HL-60 (cell line): ENCODE measurements at regions not wholly inside any gene's neighbourhood (a gene's known extent, or its start where the extent isn't known, plus 50 kb on each side); places are given as distances from the start of the nearest gene placed in this dataset.

ENCODE experiments used
- DNase-seq, 2 experiments: peaks; one replicate each; pipeline ENCODE4 v3.0.0-alpha.2; 2010 to 2020; ENCODE audit warnings: low read depth in 1 of 2, low spot score in 1 of 2
- H3K27ac ChIP-seq: fragments of 250-450 bp; sonication (Bioruptor Pico); replicated peaks from 2 replicates; pipeline ENCODE4 v1.5.1; 2020; ENCODE audit warnings: mild to moderate bottlenecking, moderate library complexity
- H3K27me3 ChIP-seq: fragments of 250-450 bp; sonication (Bioruptor Pico); 2 replicates; pipeline ENCODE4 v1.5.1; 2021; ENCODE audit warnings: mild to moderate bottlenecking, moderate library complexity; ENCODE audit not compliant: insufficient read depth, poor library complexity, severe bottlenecking
- H3K4me3 ChIP-seq: replicated peaks from 2 replicates; pipeline ENCODE4 v1.5.1; 2011; ENCODE audit warnings: mild to moderate bottlenecking, control low read depth, low read length; ENCODE audit not compliant: insufficient read depth
- GABPA ChIP-seq: IDR thresholded peaks from 2 replicates; pipeline ENCODE4 v1.6.1; 2012; ENCODE audit warnings: low read depth
- POLR2AphosphoS5 ChIP-seq: IDR thresholded peaks from 2 replicates; pipeline ENCODE4 v1.6.1; 2012; ENCODE audit warnings: low read depth
- SPI1 ChIP-seq: IDR thresholded peaks from 2 replicates; pipeline ENCODE4 v1.6.1; 2012; ENCODE audit warnings: low read depth, mild to moderate bottlenecking, borderline replicate concordance
- TF ChIP-seq, protein P1 (sequence below): IDR thresholded peaks from one replicate; pipeline ENCODE4 v1.5.1; 2011; ENCODE audit warnings: low read length, control low read depth, inconsistent platforms; ENCODE audit not compliant: insufficient read depth
- TF ChIP-seq, protein P2 (sequence below): IDR thresholded peaks from 2 replicates; pipeline ENCODE4 v1.6.1; 2012; ENCODE audit warnings: low read depth; ENCODE audit not compliant: insufficient replicate concordance

DNA sequence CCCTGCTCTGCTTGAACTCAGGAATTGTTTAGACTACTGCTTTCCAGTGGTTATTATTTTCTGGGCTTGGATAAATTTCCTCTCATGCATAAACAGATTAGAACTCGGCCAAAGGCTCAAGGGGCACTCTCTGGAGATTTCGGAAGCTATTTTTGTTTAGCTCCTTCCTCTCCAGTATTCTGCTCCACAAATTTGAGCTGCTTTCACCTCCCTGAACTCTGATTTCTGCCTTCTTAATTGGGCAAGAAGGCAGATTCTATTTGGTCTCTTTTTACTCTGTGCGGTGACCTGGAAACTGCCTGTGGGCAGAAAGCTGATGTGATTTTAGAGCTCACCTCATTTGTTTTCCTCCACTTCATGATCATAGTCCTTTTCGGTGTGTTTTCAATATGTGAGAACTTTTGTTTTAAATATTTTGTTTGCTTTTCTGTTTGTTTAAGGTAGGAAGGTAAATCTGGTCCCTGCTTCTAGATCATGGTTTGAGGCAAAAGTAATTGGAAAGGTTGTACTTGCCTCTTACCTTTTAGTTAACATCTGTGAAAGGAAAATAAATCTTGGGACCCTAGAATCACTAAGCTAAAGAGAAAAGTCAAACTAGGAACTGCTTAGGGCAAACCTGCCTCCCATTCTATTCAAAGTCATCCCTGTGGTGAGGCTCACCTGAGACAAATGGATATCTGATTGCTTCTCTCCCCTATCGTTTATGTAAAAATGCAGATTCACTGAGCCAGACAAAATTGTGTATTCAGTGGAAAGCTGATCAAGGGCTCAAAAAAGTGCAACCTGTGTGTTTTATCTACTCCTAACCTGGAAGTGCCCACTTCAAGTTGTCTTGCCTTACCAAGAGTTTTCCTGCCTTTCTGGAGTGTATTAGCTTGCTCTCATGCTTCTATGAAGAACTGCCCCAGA is 714.7 kb upstream of the PCDH20 start:
- Histone ChIP-seq H3K27ac (no peak overlapping the region), H3K4me3 (no peak overlapping the region), H3K27me3 (no peaks in the 10 kb centered on the region)
- TF ChIP-seq, protein P1, sequence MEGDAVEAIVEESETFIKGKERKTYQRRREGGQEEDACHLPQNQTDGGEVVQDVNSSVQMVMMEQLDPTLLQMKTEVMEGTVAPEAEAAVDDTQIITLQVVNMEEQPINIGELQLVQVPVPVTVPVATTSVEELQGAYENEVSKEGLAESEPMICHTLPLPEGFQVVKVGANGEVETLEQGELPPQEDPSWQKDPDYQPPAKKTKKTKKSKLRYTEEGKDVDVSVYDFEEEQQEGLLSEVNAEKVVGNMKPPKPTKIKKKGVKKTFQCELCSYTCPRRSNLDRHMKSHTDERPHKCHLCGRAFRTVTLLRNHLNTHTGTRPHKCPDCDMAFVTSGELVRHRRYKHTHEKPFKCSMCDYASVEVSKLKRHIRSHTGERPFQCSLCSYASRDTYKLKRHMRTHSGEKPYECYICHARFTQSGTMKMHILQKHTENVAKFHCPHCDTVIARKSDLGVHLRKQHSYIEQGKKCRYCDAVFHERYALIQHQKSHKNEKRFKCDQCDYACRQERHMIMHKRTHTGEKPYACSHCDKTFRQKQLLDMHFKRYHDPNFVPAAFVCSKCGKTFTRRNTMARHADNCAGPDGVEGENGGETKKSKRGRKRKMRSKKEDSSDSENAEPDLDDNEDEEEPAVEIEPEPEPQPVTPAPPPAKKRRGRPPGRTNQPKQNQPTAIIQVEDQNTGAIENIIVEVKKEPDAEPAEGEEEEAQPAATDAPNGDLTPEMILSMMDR = no peak
- TF ChIP-seq SPI1 = no peak
- TF ChIP-seq, protein P2, sequence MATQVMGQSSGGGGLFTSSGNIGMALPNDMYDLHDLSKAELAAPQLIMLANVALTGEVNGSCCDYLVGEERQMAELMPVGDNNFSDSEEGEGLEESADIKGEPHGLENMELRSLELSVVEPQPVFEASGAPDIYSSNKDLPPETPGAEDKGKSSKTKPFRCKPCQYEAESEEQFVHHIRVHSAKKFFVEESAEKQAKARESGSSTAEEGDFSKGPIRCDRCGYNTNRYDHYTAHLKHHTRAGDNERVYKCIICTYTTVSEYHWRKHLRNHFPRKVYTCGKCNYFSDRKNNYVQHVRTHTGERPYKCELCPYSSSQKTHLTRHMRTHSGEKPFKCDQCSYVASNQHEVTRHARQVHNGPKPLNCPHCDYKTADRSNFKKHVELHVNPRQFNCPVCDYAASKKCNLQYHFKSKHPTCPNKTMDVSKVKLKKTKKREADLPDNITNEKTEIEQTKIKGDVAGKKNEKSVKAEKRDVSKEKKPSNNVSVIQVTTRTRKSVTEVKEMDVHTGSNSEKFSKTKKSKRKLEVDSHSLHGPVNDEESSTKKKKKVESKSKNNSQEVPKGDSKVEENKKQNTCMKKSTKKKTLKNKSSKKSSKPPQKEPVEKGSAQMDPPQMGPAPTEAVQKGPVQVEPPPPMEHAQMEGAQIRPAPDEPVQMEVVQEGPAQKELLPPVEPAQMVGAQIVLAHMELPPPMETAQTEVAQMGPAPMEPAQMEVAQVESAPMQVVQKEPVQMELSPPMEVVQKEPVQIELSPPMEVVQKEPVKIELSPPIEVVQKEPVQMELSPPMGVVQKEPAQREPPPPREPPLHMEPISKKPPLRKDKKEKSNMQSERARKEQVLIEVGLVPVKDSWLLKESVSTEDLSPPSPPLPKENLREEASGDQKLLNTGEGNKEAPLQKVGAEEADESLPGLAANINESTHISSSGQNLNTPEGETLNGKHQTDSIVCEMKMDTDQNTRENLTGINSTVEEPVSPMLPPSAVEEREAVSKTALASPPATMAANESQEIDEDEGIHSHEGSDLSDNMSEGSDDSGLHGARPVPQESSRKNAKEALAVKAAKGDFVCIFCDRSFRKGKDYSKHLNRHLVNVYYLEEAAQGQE = no peak
- no peak for TF ChIP-seq POLR2AphosphoS5
- no peak for TF ChIP-seq GABPA
- no peak for DNase-seq

DNA sequence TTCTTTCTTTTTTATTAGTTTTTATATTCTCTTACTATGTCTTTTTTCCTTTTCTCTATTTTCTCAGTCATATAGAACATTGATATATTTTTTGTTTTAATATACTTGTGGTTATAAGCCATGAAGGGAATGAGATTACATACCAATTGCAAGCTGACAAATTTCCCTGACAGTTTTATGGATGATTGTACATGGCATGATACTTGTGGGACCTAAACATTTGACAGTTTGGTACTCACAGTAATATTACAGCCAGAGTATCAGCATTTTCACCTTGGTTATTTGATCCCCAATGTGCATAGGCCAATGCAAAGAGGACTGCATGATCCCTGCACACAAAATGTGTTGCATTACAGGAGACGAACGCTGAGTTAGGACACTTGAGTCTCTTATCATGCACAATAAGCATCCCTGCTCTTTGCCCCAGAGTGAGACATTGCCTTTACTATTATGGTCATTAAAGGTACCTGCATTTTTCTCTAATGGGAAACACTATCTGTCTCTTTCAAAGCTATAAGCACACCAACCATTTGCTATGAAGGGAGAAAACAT is 713.4 kb upstream of the PCDH20 start:
- H3K27me3 ChIP-seq = no peaks in the 10 kb centered on the region
- DNase-seq = no peak
- no peak overlapping the region for H3K27ac ChIP-seq
- TF ChIP-seq GABPA (no peak), POLR2AphosphoS5 (no peak), SPI1 (no peak)
- TF ChIP-seq, protein P2 = no peak
- TF ChIP-seq, protein P1 = no peak
- no peak overlapping the region for H3K4me3 ChIP-seq

DNA sequence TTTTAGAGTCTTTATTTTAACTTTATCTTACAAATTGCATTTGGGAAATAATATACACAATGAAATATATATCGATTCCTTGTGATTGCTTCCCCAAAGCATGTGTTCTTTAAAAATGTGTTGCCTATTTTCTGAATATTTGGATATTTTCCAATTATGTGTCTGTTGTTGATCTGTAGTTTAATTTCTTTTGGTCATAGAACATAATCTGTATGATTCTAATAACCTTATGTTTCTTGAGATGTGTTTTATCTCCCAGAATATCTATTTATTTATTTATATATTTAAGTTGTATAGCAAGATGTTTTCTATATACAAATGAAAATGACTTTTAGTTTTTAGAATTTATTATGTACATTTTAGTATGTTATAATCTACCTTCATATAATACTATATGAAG is 710.8 kb upstream of the PCDH20 start:
- no peak overlapping the region for H3K27ac ChIP-seq
- no peak for DNase-seq
- H3K27me3 ChIP-seq = no peaks in the 10 kb centered on the region
- no peak overlapping the region for H3K4me3 ChIP-seq
- TF ChIP-seq SPI1 (no peak), GABPA (no peak), POLR2AphosphoS5 (no peak)
- TF ChIP-seq, protein P2 = no peak
- TF ChIP-seq, protein P1 = no peak
